Posterior cingulate gyrus (tissue), 11 donors: ENCODE measurements at regions not wholly inside any gene's neighbourhood (a gene's known extent, or its start where the extent isn't known, plus 50 kb on each side); places are given as distances from the start of the nearest gene placed in this dataset.
A peak's percentile ranks its signal among the peaks of the same experiment; 100 is the strongest.

ENCODE experiments used
- DNase-seq, 10 donors: peaks; one replicate each; pipeline versions ENCODE4 v3.0.0 to v3.0.0-alpha.2; 2020 to 2021; ENCODE audit warnings: mixed read lengths in 3 of 10
- intact Hi-C: fragments of 100-400 bp; cut with DNase I; formaldehyde crosslinking; loops from one replicate; pipeline ENCODE4 v1.15.1; 2023

DNA sequence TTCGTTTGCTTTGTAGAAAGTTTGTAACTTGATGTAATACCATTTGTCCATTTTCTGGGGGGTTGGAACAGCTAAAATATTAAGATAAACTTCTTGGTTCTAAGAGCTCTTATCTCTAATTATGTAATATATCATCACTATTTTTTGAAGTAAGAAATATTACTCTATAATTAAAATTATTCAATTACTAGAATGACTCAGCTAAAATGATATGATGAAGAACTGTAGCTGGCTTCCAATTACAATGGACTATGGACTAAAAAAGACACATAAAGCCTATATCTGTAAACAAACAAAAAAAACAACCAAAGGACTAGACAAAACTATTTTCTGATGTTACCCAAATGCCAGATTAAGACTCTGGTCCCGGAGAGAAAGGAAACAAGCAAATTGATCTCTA is 569.4 kb downstream of the PCDH18 start:
- intact Hi-C loops: no loop called here
- DNase-seq: no peak

DNA sequence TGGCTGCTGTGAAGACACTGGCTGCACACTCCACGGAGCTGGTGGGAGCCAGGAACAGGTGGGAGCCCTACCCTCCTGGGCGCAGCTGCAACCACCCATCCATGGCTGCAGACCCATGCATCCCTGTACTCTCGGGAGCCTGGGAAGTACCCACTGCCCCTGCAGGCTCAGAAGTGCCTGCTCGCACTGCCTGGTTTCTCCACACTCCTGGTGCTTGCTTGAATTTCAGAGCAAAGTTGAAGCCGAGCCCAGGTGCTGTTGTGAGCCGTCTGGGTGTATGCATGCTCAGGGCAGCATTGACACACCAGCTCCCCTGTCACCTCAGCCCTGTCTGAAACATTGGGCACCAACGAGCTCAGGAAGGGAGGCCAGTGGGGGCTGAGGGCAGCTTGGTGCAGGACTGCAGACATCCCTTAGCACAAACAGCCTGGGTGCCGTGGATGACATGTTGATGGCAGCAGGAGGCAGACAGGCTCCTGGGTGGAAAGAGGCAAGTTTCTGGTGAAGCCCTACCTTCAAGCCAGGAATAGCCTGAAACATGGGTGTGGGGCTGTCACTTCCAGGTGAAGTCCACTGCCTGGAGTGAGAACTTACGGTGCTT is 585.9 kb downstream of the PCDH18 start:
- DNase-seq: peak in 2 of 10 donors; percentile 43 to 73
- intact Hi-C loops: no loop called here

DNA sequence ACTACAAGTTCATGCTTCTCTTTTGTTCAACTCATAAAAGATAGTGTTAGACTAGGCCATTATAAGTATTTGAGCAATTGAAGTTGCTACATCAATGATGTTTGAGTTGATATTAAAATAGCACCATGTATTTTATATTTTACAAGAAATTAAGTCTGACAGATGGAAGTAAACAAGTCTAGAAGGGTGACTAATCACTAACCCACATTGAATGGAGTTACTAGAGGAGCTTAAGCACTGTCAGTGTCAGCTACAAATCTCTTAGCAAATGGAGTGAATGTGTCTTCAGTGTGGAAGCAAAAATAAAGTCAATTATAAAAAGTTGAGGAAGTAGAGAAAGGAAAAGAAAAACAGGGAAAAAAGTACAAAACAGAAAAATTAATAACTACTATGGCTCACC is 592.5 kb downstream of the PCDH18 start:
- intact Hi-C loops: no loop called here
- no peak for DNase-seq

DNA sequence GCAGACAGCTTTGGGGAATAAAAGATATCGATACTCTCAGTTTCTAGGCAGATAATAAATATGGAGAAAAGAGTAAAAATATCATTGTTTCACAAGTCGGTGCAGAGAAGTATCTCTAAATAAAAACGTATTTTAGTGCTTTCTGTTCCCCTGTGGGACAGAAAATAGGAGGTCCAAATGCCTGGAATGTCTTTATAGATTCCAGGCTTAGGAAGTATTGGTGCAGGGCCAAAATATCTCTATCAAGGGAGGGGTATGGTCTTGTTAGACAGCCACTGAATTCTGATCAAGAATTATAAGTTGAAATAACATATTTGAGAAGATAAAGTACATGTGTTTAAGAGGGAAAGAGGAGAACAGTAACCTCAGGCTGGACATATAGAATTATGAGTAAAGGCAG is 596.4 kb downstream of the PCDH18 start:
- intact Hi-C loops: no loop called here
- no peak for DNase-seq

DNA sequence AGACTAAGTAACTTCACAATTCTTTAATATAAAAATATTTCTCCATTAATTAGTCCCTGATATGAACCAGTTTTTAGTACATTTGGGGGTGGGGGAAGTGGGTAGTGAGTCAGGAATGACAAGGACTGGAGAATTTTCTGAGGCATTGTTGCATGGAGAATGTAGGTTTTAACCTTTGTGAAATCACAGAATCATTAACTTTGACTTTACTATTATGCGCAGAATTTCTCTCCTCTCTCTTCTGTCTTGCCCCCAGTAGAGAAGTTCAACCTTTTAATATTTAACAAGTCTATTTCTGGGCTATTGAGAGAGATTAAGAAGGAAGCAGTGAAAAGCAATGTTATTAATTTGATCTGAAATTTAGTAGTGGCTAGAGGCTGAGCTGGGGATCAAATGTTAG is 597.0 kb downstream of the PCDH18 start:
- DNase-seq: no peak
- intact Hi-C loops: no loop called here

DNA sequence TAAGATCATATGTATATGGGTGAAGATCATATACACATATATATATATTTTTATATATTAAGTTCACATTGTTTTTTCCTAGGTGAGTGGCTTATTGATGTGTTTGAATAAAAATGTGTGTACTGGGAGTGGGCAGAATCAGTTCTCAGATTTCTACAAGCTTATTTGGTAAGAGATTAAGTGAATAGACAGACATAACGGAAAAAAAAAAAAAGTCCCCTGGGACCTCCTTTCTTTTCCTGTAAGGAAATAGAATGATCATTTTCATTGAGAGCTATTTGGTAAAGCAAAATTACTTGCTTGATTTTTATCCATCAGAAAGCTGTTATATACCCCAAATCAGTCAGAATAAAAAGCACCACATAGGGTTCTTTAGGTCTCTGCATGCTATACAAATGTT is 597.7 kb downstream of the PCDH18 start:
- intact Hi-C loops: no loop called here
- no peak for DNase-seq

DNA sequence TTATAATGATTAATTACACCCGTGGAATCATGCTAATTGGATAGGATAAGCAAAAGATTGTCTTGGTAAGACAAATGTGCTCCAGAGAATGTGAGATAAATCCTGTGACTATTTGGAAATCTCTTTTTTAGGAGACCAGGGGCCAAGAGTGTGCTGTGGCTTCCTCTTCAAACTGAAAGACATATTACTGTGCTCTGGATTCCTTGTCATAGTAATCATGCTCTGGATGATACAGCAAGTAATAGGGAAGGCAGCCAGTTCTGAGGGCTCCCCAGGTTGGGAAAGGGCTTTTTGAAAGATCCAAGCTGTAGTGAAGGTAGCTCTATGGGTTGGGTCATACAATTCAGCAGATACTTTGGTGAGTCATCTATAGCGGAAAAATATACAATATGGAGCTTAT is 600.5 kb downstream of the PCDH18 start:
- DNase-seq: no peak
- intact Hi-C loops: no loop called here

DNA sequence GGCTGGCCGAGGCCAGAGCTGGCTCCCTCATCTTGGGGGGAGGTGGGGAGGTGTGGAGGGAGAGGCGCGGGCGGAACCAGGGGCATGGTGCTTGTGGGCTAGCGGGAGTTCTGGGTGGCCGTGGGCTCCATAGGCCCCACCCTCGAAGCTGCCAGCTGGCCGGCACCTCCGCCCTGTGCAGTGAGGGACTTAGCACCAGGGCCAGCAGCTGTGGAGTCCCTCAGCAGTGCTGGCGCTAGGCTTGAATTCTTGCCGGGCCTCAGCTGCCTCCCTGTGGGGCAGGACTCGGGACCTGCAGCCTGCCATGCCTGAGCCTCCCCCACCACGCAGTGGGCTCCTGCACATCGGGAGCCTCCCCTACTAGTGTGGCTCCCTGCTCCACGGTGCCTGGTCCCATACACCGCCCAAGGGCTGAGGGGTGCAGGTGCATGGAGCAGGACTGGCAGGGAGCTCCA is 603.3 kb downstream of the PCDH18 start:
- intact Hi-C loops: no loop called here
- DNase-seq: peak in 2 of 10 donors; percentile 72 to 77

DNA sequence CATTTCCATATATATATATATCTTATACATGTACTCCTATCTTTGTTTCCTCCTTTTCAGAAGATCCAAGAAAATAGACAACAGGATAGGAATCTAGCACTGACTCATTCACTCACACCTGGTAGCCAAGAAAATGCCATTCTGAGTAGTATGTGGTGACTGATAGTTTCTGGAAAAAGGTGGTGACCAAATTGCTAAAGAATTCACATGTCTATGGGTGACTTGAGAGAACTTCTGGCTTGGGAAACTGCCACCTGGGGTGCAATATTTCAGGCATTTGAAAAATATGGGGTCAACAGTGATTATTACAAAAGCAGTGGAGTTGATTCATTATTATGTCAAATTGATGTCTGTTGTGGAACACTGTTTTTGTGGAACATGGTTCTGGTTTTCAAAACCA is 605.1 kb downstream of the PCDH18 start:
- intact Hi-C loops: no loop called here

DNA sequence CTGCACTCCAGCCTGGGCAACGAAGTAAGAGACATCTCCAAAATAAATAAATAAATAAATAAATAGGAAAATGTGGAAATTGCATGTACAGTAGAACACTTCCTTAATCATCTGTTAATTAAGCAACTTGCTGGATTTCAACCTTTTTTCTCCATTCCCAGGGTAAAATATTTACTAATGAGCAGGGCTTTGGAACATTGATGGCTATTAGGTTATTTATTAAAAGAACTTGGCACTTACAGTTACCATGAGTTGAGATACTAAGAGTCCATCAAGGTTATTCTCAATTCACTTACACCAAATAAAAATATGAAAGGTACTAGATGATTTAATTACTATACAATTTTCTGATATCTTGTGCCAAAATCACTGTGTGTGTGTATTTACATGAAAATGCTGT is 607.1 kb downstream of the PCDH18 start:
- intact Hi-C loops: no loop called here
- DNase-seq: no peak

More for the DNA sequence above, 605.1 kb downstream of the PCDH18 start:
- DNase-seq: no peak

DNA sequence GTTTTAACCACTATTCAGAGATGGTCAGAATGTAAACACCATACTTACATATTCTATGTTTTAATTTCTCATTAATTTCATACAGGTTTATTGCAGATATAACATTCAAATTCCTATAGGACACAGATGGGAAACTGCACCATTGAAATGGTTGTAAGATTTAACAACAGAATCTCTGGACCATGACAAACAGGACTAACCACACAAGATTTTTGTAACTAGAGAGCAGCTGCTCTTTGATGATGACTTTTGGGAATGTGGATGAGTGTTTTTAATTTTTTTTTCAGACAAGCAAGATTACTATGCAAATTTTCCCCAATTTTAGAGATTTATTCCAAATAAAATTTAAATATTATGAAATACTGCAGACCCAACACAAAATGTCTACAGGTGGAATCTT is 610.2 kb downstream of the PCDH18 start:
- intact Hi-C loops: no loop called here
- DNase-seq: no peak

DNA sequence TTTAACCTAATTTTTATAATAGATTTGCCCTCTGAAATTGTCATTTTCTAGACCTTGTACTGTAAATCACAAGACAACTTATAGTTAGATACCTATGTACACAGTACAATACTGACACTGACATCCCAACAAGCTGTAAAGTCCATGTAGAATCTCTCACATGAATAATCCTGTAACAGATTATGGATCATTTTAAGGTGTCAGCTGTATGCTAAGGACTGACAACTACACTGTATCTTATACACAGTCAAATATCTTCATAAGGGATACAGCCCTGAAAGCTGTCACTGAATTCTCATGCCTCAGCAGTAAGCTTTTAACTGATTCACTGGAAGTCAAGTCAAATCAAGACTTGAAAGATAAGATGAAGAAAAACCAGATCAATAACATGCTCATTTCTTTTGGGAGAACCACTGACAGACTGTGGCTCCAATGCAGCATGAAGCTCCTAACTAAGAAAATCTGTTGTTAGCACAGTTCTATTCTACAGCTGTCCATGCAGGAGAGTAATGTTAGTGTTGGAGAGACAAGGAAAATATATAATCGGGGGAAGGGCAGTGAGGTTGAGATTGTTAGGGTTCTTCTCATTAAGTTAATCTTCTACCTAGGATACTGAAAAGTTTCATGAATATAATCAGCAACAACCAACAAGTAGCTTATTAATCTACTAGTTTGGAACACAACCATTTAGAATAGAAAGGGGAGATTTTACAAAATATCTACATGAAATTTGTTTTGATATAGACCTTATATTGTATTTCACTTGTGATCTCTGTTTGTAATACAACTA is 612.0 kb downstream of the PCDH18 start:
- intact Hi-C loops: no loop called here
- DNase-seq: no peak

DNA sequence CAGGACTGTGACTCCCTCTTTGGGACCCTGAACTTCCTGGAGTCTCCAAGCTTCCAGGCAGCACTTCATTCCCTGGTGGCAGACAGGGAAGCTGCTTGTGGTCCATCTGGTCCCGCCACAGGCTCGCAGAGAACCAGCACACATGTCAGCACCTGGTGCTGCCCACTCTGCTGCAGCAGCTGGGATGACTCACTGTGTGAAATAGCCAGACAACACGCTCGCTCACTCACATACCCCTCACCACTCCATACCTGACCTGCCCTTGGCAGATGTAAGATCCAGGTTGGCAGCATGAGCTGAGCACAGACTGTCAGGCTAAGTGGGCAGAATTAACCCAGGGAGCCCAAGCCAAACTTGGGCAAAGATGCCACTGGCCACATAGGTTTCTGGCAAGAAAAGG is 613.5 kb downstream of the PCDH18 start:
- peak in 1 of 10 donors; percentile 56 for DNase-seq
- intact Hi-C loops: no loop called here

DNA sequence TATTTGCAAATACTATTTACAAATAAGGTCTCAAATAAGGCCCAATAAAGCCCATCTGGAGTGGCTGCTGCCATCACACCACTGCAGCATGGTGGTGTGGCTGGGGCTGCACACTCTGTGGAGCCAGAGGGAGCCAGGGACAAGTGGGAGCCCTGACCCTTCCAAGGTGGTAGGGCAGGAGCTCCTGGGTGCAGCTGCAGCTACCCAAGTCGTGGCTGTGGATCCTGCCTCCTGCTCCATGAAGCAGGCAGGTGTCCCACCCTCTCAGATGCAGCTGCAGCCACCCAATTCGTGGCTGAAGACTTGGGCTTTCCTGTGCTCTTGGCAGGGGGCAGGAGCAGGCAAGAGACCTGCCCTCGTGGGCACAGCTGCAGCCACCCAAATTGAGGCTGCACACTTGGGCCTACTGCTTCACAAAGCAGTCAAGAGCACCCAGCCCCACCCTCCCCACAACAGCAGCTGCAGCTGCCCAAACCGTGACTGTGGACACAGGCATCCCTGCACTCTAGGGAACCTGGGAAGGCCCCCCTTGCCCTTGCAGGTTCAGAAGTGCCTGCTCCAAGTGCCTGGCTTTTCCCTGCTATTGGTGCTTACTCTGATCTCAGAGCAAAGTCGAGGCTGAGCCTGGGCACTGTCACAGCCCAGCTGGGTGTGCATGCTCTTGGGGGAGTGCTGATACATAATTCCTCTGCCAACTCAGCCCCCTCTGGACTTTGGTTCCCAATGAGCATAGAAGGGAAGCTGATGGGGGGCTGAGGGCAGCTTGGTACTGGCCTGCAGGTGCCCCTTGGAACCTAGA is 614.8 kb downstream of the PCDH18 start:
- DNase-seq: peak in 2 of 10 donors; percentile 52 to 65
- intact Hi-C loops: no loop called here

DNA sequence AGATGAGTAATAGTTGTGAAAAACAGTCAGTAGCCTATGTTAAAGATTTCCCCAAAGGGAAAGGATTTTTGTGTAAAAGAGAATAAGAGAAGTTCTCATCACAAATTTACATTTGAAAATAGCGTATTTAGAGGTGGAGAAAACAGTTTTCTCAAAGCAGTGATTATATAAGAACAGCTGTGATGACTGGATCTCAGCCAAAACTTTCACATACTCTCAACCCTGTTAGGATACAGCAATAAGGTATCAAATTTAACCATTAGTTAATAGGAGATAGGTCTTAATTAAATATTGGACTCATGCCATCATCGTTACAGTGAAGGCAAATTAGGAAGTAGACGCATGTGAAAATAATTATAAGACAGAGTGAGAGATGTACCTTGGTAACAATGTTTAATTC is 622.7 kb downstream of the PCDH18 start:
- DNase-seq: no peak
- intact Hi-C loops: no loop called here

DNA sequence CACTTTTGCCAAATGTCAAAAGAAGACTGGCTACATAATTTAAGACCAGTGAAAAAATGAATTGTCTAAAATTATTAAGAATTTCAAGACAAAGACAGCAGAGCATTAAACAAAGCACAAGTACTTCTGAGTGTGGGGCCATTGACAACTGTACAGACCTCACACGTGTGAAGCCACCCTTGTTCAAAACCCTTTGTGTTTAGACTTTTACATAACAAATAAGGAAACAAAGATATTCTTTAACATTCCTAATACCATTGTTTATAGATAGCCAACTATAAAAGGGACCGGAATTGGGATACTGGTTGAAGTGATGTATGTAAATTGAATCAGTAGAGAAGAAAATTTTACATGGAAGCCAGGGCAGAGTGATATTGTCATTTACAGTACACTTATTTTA is 624.2 kb downstream of the PCDH18 start:
- DNase-seq: no peak
- intact Hi-C loops: no loop called here

DNA sequence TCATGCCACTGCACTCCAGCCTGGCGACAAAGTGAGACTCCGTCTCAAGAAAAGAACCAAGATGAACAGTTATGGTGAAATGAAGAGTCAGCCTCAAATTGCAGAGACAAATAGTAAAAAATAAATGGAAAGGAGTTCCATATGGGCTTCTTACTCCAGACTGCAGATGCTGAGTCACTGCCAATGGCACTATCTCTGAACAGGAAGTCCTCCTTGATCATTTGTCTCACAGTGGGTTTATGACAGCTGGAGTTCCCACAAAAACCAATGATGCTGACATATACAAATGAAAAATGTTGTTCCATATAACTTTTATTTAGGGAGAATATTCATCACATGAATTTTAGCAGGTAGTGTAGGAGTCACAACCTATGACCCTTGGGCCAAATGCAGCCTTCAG is 631.6 kb downstream of the PCDH18 start:
- DNase-seq: no peak
- intact Hi-C loops: no loop called here

DNA sequence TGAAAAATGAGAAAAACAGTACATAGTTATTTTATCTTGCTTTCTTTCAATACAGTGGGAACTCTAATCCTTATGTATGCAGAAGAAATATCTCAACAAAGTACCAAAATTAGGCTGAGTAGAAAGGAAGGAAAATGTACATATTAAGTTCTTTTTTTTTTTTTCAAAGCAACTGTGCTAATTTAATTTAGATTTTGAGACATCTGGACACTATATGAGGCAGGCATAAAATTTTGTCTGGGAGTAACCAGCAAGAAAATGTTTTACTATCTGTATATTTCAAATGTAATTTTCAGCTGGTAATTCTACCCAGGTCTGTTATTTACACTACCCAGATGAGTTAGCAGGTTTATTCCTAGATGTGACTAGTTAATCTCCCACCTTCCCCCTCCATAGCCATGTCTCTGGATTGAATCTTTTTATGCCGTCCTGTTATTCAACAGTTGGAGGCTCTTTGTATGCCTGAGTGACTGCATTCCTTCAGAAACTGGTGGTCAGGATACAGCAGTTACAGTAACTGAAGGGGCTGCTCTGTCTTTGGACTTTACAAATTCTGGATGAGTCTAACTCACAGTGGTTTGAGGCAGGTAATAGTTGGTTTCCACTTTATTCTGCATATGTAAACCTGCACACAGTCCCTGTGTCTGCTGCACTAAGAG is 633.6 kb downstream of the PCDH18 start:
- intact Hi-C loops: no loop called here
- no peak for DNase-seq

DNA sequence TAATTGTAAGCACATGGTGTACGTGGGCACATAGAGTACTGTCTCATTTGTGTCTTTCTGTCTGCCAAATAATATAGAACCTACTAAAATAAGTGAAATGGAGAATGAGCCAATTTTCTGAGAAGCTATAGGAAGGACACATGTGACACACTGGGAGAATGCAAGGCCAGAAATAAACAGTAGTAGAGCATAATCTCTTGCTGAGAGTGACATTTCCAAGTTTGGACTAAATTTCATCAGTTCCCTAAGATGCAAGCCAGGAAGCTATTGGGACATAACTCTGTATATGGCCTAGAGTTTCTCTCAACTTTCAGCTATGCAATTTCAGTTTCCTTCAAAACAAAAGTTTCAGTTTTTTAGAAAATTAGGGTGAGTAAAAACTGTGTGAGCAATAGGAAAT is 638.7 kb downstream of the PCDH18 start:
- DNase-seq: no peak
- intact Hi-C loops: no loop called here

DNA sequence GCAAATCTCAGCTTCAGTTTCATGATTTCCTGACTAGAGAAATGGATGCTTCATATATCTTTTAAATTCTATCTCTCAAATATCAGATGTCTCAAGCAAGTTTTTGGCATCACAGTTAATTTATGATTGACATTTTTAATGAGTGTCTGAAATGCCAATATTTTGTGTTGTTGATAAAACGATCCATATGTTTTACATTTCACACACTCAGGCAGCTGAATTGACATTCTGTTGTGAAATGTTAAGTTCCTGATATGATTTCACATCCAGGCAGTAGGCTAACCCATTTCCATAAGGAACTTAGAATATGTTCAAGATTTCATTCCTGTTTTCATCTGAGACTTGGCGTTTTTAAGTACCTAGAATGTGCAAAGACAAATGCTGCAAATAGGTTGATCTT is 650.6 kb downstream of the PCDH18 start:
- no peak for DNase-seq
- intact Hi-C loops: no loop called here

DNA sequence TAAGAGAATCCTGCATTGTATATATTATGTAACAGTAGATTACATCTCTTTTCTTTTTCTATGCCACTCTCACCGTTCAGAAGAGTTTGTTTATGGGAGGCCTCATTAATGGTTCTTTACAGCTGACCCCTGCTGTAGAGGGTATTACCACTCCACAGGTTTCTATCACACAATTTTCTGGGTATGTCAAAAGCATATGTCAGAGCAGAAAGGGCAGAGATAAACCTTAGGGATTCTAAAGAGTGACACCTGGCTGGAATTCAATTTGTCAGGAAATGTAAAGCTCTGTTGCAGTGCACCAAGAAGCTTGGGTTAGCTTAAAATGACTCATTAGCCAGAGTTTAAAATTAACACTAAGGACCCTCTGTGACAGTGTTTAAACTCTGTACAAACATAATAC is 658.7 kb downstream of the PCDH18 start:
- intact Hi-C loops: no loop called here

More for the DNA sequence above, 658.7 kb downstream of the PCDH18 start:
- DNase-seq: no peak
